Neural progenitor cell (in vitro differentiated cells): ENCODE measurements at regions not wholly inside any gene's neighbourhood (a gene's known extent, or its start where the extent isn't known, plus 50 kb on each side); places are given as distances from the start of the nearest gene placed in this dataset.

Source experiments
- EZH2 ChIP-seq: fragments of 200-600 bp; sonication (generic); IDR thresholded peaks from 2 replicates; pipeline ENCODE4 v1.6.1; 2017; ENCODE audit warnings: antibody characterized with exemption, mild to moderate bottlenecking, moderate library complexity
- EZH2phosphoT487 ChIP-seq: fragments of 200-600 bp; sonication (generic); IDR thresholded peaks from 2 replicates; pipeline ENCODE4 v1.6.1; 2017; ENCODE audit warnings: antibody characterized with exemption
- TF ChIP-seq, protein P1 (sequence below): fragments of 200-600 bp; sonication (generic); IDR thresholded peaks from 2 replicates; pipeline ENCODE4 v1.5.1; 2017; ENCODE audit warnings: antibody characterized with exemption, mild to moderate bottlenecking

DNA sequence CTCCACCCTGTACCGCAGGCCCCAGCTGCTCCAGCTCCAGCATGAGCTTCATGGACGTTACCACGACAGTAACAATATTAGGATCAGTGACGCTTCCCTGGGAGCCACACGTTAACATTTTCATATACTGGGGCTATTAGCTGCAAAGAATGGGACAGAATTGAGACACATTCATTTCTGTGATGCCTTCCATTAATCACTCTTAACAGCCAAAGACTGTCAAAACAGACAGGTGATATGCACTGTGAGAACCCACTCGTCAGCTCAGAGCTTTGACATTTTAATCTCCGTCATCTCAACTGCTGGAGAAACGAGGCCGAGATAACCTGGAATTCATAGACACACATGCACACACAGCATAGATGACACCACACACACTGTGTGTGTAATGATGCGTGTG is 408.4 kb upstream of the SHH start:
- TF ChIP-seq, protein P1, sequence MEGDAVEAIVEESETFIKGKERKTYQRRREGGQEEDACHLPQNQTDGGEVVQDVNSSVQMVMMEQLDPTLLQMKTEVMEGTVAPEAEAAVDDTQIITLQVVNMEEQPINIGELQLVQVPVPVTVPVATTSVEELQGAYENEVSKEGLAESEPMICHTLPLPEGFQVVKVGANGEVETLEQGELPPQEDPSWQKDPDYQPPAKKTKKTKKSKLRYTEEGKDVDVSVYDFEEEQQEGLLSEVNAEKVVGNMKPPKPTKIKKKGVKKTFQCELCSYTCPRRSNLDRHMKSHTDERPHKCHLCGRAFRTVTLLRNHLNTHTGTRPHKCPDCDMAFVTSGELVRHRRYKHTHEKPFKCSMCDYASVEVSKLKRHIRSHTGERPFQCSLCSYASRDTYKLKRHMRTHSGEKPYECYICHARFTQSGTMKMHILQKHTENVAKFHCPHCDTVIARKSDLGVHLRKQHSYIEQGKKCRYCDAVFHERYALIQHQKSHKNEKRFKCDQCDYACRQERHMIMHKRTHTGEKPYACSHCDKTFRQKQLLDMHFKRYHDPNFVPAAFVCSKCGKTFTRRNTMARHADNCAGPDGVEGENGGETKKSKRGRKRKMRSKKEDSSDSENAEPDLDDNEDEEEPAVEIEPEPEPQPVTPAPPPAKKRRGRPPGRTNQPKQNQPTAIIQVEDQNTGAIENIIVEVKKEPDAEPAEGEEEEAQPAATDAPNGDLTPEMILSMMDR, result no peak
- TF ChIP-seq EZH2 (no peak), EZH2phosphoT487 (no peak)
